DOHH2 (cell line): ENCODE measurements at regions not wholly inside any gene's neighbourhood (a gene's known extent, or its start where the extent isn't known, plus 50 kb on each side); places are given as distances from the start of the nearest gene placed in this dataset.

Experiments
- H3F3A ChIP-seq: fragments of 200-600 bp; sonication (generic), shearing (Covaris generic); 2 replicates; pipeline ENCODE4 v1.6.0; 2016; ENCODE audit warnings: antibody characterized with exemption, mild to moderate bottlenecking; ENCODE audit not compliant: control insufficient read depth, insufficient read depth
- H3K27ac ChIP-seq: fragments of 200-600 bp; sonication (generic); 2 replicates; pipeline ENCODE4 v1.5.1; 2014; ENCODE audit warnings: low read depth, mild to moderate bottlenecking, low read length, moderate library complexity
- H3K27me3 ChIP-seq: fragments of 200-600 bp; sonication (generic); 2 replicates; pipeline ENCODE4 v1.6.1; 2014; ENCODE audit warnings: mild to moderate bottlenecking, low read length, mixed read lengths; ENCODE audit not compliant: control insufficient read depth
- H3K36me3 ChIP-seq: fragments of 200-600 bp; sonication (generic); 2 replicates; pipeline ENCODE4 v1.6.1; 2014; ENCODE audit warnings: mild to moderate bottlenecking, low read length, moderate library complexity, mixed read lengths; ENCODE audit not compliant: control insufficient read depth
- H3K4me1 ChIP-seq: fragments of 200-600 bp; sonication (generic); 2 replicates; pipeline ENCODE4 v1.6.1; 2014; ENCODE audit warnings: mild to moderate bottlenecking, low read length, mixed read lengths; ENCODE audit not compliant: control insufficient read depth
- H3K4me2 ChIP-seq: fragments of 200-600 bp; sonication (generic); 2 replicates; pipeline ENCODE4 v1.6.0; 2014; ENCODE audit warnings: mild to moderate bottlenecking, low read length, moderate library complexity
- H3K4me3 ChIP-seq: fragments of 200-600 bp; sonication (generic); 2 replicates; pipeline ENCODE4 v1.5.1; 2014; ENCODE audit warnings: mild to moderate bottlenecking, low read length, mixed read lengths
- H3K79me2 ChIP-seq: fragments of 200-600 bp; sonication (generic); 2 replicates; pipeline ENCODE4 v1.6.1; 2014; ENCODE audit warnings: mild to moderate bottlenecking, low read length, mixed read lengths; ENCODE audit not compliant: control insufficient read depth
- H3K9me2 ChIP-seq: fragments of 200-600 bp; sonication (generic); replicated peaks from 2 replicates; pipeline ENCODE4 v1.6.1; 2014; ENCODE audit warnings: mild to moderate bottlenecking, low read length, mixed read lengths; ENCODE audit not compliant: control insufficient read depth
- H3K9me3 ChIP-seq: fragments of 200-600 bp; sonication (generic); 2 replicates; pipeline ENCODE4 v1.6.1; 2014; ENCODE audit warnings: antibody characterized with exemption, low read length, mixed read lengths; ENCODE audit not compliant: control insufficient read depth, insufficient read depth
- H4K20me1 ChIP-seq: fragments of 200-600 bp; sonication (generic); 2 replicates; pipeline ENCODE4 v1.6.0; 2014; ENCODE audit warnings: low read depth, mild to moderate bottlenecking, antibody characterized with exemption, low read length, moderate library complexity; ENCODE audit not compliant: control insufficient read depth, insufficient read depth
- EZH2phosphoT487 ChIP-seq: fragments of 200-600 bp; sonication (generic); IDR thresholded peaks from 2 replicates; pipeline ENCODE4 v1.6.1; 2017; ENCODE audit warnings: borderline replicate concordance, mild to moderate bottlenecking, antibody characterized with exemption, low read length, moderate library complexity, mixed read lengths
- TF ChIP-seq, protein P1 (sequence below): fragments of 200-600 bp; sonication (generic); IDR thresholded peaks from one replicate; pipeline ENCODE4 v1.5.1; 2014; ENCODE audit warnings: antibody characterized with exemption, mild to moderate bottlenecking, low read depth, low read length; ENCODE audit not compliant: poor library complexity, severe bottlenecking

DNA sequence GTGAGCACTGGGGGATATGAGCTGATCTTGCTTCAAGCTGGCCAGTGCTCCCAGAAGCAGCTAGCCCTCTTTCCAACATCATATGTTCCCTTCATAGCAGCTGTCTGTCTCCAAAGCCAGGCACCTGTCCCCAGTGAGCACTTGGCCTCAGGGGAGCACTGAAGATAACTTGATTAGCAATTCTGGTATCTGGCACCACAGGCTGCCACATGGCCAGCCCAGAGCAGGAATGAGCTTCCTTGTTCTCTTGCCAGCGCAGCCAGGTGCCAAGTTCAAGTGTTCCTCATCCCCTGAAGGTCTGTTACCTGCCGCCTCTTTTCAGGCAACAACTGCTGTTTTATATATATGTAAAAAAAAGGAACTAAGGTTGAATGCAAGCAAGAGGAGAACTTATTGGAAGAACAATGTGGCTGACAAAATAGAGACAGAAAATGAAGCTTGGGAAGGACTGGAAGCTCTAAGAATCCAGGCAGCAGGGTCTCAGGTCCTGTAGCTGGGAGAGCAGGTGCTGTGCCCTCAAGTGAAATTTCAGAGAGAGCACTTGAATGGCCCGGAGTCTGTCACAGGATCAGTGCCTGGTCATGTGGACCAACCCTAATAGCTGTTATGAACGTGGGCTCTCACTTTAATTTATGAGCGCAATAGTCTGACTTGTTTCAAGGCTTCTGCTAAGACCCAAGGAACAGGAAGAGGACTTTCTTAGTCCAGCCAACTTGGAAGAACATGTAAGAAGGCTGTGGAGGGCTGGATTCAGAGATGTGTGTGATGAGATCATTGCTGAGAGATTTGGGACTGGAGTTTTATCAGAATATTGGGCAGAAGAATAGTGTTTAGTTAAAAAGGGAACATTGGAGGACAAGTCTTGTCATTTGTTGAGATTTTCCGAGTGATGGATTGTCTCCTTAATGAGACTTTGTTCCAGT lies 267.2 kb downstream of the GLRX3 start:
- Histone ChIP-seq H3K27me3 (no peaks in the 10 kb centered on the region), H3K4me3 (no peak overlapping the region), H3K4me1 (no peaks in the 10 kb centered on the region), H3K36me3 (no peaks in the 10 kb centered on the region), H4K20me1 (no peaks in the 10 kb centered on the region), H3K27ac (no peak overlapping the region), H3F3A (no peaks in the 10 kb centered on the region), H3K4me2 (no peak overlapping the region), H3K79me2 (no peaks in the 10 kb centered on the region), H3K9me2 (no peaks in the 10 kb centered on the region), H3K9me3 (no peaks in the 10 kb centered on the region)
- TF ChIP-seq, protein P1, sequence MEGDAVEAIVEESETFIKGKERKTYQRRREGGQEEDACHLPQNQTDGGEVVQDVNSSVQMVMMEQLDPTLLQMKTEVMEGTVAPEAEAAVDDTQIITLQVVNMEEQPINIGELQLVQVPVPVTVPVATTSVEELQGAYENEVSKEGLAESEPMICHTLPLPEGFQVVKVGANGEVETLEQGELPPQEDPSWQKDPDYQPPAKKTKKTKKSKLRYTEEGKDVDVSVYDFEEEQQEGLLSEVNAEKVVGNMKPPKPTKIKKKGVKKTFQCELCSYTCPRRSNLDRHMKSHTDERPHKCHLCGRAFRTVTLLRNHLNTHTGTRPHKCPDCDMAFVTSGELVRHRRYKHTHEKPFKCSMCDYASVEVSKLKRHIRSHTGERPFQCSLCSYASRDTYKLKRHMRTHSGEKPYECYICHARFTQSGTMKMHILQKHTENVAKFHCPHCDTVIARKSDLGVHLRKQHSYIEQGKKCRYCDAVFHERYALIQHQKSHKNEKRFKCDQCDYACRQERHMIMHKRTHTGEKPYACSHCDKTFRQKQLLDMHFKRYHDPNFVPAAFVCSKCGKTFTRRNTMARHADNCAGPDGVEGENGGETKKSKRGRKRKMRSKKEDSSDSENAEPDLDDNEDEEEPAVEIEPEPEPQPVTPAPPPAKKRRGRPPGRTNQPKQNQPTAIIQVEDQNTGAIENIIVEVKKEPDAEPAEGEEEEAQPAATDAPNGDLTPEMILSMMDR: no peak
- TF ChIP-seq EZH2phosphoT487: no peak

DNA sequence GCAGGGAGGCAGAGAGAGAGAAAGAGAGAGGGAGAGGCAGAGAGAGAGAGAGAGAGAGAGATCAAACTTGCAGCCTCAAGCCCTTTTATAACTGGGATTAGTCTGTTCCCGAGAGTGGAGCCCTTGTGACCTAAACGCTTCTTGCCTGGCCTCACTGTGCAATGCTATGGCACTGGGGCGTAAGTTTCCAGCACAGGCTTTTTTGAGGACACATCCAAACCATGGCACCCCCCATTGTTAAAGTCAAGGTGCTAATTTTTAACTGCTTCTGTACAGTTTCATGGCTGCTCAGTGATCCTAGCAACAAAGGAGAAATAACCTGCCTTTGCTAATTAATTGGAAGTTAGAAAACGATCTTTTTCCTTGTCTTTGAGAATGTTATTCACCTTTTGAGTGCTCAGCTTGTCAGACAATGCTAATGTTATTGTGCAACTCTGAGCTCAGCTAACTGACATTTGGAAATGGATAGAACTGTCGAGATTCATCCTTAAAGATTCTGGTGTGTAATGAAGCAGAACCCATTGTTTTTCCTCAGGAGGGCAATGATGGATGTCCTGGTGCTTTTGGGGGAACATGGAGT lies 268.4 kb downstream of the GLRX3 start:
- Histone ChIP-seq H3K4me1 (no peaks in the 10 kb centered on the region), H4K20me1 (no peaks in the 10 kb centered on the region), H3K27ac (no peak overlapping the region), H3K4me2 (no peak overlapping the region), H3K27me3 (no peaks in the 10 kb centered on the region), H3F3A (no peaks in the 10 kb centered on the region), H3K79me2 (no peaks in the 10 kb centered on the region), H3K4me3 (no peak overlapping the region), H3K9me2 (no peaks in the 10 kb centered on the region), H3K36me3 (no peaks in the 10 kb centered on the region), H3K9me3 (no peaks in the 10 kb centered on the region)
- TF ChIP-seq, protein P1: no peak
- no peak for TF ChIP-seq EZH2phosphoT487

DNA sequence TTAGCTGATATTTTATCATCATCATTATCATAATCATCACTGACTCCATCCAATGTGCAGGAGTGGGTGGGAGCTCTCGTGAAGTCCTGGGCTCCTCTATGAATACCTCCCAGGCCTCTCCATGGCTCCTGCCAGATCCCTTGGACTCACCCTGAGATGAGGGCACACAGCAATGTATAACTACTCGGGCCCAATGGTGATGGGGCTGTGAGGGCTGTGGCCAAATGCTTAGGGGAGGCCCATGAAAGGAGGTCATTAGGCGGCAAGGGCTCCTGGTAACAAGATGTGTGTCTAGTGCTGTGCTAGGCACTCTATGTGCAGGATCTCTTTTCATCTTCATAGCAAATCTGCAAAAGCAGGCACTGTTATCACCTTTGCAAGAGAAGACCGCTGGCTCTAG lies 270.9 kb downstream of the GLRX3 start:
- H4K20me1 ChIP-seq: no peaks in the 10 kb centered on the region
- no peak overlapping the region for H3K27ac ChIP-seq
- H3K9me3 ChIP-seq: no peaks in the 10 kb centered on the region
- no peak overlapping the region for H3K4me2 ChIP-seq
- H3K79me2 ChIP-seq: no peaks in the 10 kb centered on the region
- no peaks in the 10 kb centered on the region for H3K9me2 ChIP-seq
- no peaks in the 10 kb centered on the region for H3K36me3 ChIP-seq
- H3K4me1 ChIP-seq: no peaks in the 10 kb centered on the region
- no peaks in the 10 kb centered on the region for H3K27me3 ChIP-seq
- H3F3A ChIP-seq: no peaks in the 10 kb centered on the region
- no peak overlapping the region for H3K4me3 ChIP-seq
- TF ChIP-seq EZH2phosphoT487: no peak
- TF ChIP-seq, protein P1: no peak
